HCT116 (cell line): ENCODE measurements at regions not wholly inside any gene's neighbourhood (a gene's known extent, or its start where the extent isn't known, plus 50 kb on each side); places are given as distances from the start of the nearest gene placed in this dataset.

ENCODE experiments used
- ATAC-seq: fragments of 200-7000 bp; cut with Tn5 transposase; 2 replicates; pipeline ENCODE4 v1.9.1; 2020; ENCODE audit warnings: mild to moderate bottlenecking, moderate library complexity
- BruUV-seq: library from RNA; stranded (reverse); fragments of 400-500 nt; replicated peaks from 2 replicates; lab custom pipeline; 2021; lab: Mats Ljungman, UMichigan
- CTCF ChIA-PET: fragments of 300-600 bp; sonication (Branson Sonifier 250); formaldehyde crosslinking; loops from one replicate; lab custom pipeline; 2021; ENCODE audit warnings: antibody characterized with exemption; lab: Charles Lee
- POLR2A ChIA-PET: fragments of 300-600, 350-600 bp; sonication (Branson Sonifier 250); formaldehyde crosslinking; loops from one replicate; lab custom pipeline; 2021; ENCODE audit warnings: antibody characterized with exemption; lab: Charles Lee
- RAD21 ChIA-PET, 2 experiments: fragments of 300-600 bp; sonication (Branson Sonifier 250); formaldehyde crosslinking; loops; one replicate each; lab custom pipeline; 2023; ENCODE audit warnings: low total read pairs in 2 of 2; ENCODE audit not compliant: uncharacterized antibody in 2 of 2, unreplicated experiment in 2 of 2, low non-redundant PET in 1 of 2; lab: Charles Lee
- DNase-seq: peaks from one replicate; pipeline ENCODE4 v3.0.0-alpha.2; 2010; ENCODE audit warnings: low read depth, low spot score
- H2AFZ ChIP-seq: fragments of 200-600 bp; shearing (Covaris generic), sonication (generic); 2 replicates; pipeline ENCODE4 v1.6.1; 2017; ENCODE audit warnings: low read depth, mixed run types, mixed read lengths, antibody characterized with exemption, low read length; ENCODE audit not compliant: poor library complexity, severe bottlenecking
- H3K27ac ChIP-seq: 2 replicates; pipeline ENCODE4 v1.5.1; 2012; ENCODE audit warnings: low read depth, low read length
- H3K27me3 ChIP-seq: fragments of 200-600 bp; sonication (generic); 2 replicates; pipeline ENCODE4 v1.6.1; 2016; ENCODE audit warnings: mixed run types, low read length, mixed read lengths; ENCODE audit not compliant: insufficient read depth
- H3K36me3 ChIP-seq, 2 experiments: fragments of 200-500 bp in 1 of 2; fragments of 200-600 bp in 1 of 2; sonication (Bioruptor generic) in 1 of 2; sonication (generic) in 1 of 2; 2 replicates each; pipeline versions ENCODE4 v1.5.1 to v1.6.1; 2014 to 2016; ENCODE audit warnings: low read length in 2 of 2, inconsistent platforms in 1 of 2, mixed read lengths in 1 of 2, mixed run types in 1 of 2; ENCODE audit not compliant: insufficient read depth in 2 of 2, control insufficient read depth in 1 of 2
- H3K4me1 ChIP-seq, 2 experiments: fragments of 200-600 bp in 1 of 2; sonication (generic) in 1 of 2; 2 replicates each; pipeline versions ENCODE4 v1.5.1 to v1.6.1; 2012 to 2017; ENCODE audit warnings: low read length in 2 of 2, inconsistent platforms in 1 of 2, mild to moderate bottlenecking in 1 of 2, mixed read lengths in 1 of 2, mixed run types in 1 of 2, moderate library complexity in 1 of 2; ENCODE audit not compliant: insufficient read depth in 2 of 2, control insufficient read depth in 1 of 2
- H3K4me2 ChIP-seq: fragments of 200-600 bp; sonication (generic); 2 replicates; pipeline ENCODE4 v1.6.1; 2017; ENCODE audit warnings: mixed run types, low read length, mixed read lengths
- H3K4me3 ChIP-seq, 2 experiments: fragments of 200-600 bp in 1 of 2; sonication (generic) in 1 of 2; replicated peaks in 1 of 2; 2 replicates each; pipeline ENCODE4 v1.5.1; 2011 to 2016; ENCODE audit warnings: low read length in 2 of 2, control low read depth in 1 of 2, low read depth in 1 of 2, mild to moderate bottlenecking in 1 of 2, mixed read lengths in 1 of 2, mixed run types in 1 of 2
- H3K79me2 ChIP-seq: fragments of 200-600 bp; sonication (generic); 2 replicates; pipeline ENCODE4 v1.6.1; 2017; ENCODE audit warnings: mild to moderate bottlenecking, mixed run types, low read length, moderate library complexity, mixed read lengths; ENCODE audit not compliant: insufficient read depth
- H3K9ac ChIP-seq: fragments of 200-600 bp; sonication (generic); 2 replicates; pipeline ENCODE4 v1.6.1; 2016; ENCODE audit warnings: low read length, mixed read lengths
- H3K9me2 ChIP-seq: fragments of 200-600 bp; sonication (generic), shearing (Covaris generic); 2 replicates; pipeline ENCODE4 v1.6.1; 2017; ENCODE audit warnings: mixed run types, mild to moderate bottlenecking, moderate library complexity; ENCODE audit not compliant: insufficient read depth
- H3K9me3 ChIP-seq, 2 experiments: fragments of 200-500 bp in 1 of 2; fragments of 200-600 bp in 1 of 2; sonication (Bioruptor generic) in 1 of 2; sonication (generic) in 1 of 2; 2 replicates each; pipeline ENCODE4 v1.6.1; 2014 to 2017; ENCODE audit warnings: low read length in 2 of 2, mixed read lengths in 2 of 2, inconsistent platforms in 1 of 2, low read depth in 1 of 2, mild to moderate bottlenecking in 1 of 2, mixed run types in 1 of 2, moderate library complexity in 1 of 2; ENCODE audit not compliant: control insufficient read depth in 1 of 2, insufficient read depth in 1 of 2
- H4K20me1 ChIP-seq: fragments of 200-600 bp; sonication (generic), shearing (Covaris generic); 2 replicates; pipeline ENCODE4 v1.6.1; 2017; ENCODE audit warnings: mixed run types, mild to moderate bottlenecking, moderate library complexity; ENCODE audit not compliant: insufficient read depth
- ELF1 ChIP-seq: IDR thresholded peaks from 2 replicates; pipeline ENCODE4 v1.6.1; 2012; ENCODE audit warnings: low read depth, borderline replicate concordance
- EZH2phosphoT487 ChIP-seq: fragments of 200-600 bp; IDR thresholded peaks from 2 replicates; pipeline ENCODE4 v1.6.1; 2018; ENCODE audit warnings: antibody characterized with exemption, borderline replicate concordance
- POLR2A ChIP-seq: IDR thresholded peaks from 2 replicates; pipeline ENCODE4 v1.7.0; 2011; ENCODE audit warnings: borderline replicate concordance; ENCODE audit not compliant: insufficient read depth, insufficient read length; ENCODE audit errors: extremely low read depth
- RAD21 ChIP-seq: IDR thresholded peaks from 2 replicates; pipeline ENCODE4 v1.6.1; 2012; ENCODE audit warnings: low read depth, mild to moderate bottlenecking
- SP1 ChIP-seq: IDR thresholded peaks from 2 replicates; pipeline ENCODE4 v1.6.1; 2012; ENCODE audit warnings: low read depth
- SRF ChIP-seq: IDR thresholded peaks from 2 replicates; pipeline ENCODE4 v1.6.1; 2012; ENCODE audit warnings: low read depth
- TCF7L2 ChIP-seq: IDR thresholded peaks from 2 replicates; pipeline ENCODE4 v1.7.0; 2011; ENCODE audit warnings: borderline replicate concordance, inconsistent platforms; ENCODE audit not compliant: insufficient read depth, insufficient read length; ENCODE audit errors: extremely low read depth
- YY1 ChIP-seq: IDR thresholded peaks from 2 replicates; pipeline ENCODE4 v1.6.1; 2011; ENCODE audit warnings: low read length, low read depth, moderate library complexity, mild to moderate bottlenecking; ENCODE audit not compliant: insufficient replicate concordance; ENCODE audit errors: extremely low read depth
- ZNF274 ChIP-seq: fragments of 200-500 bp; sonication (Bioruptor generic); IDR thresholded peaks from 2 replicates; pipeline ENCODE4 v1.6.1; 2014; ENCODE audit warnings: mild to moderate bottlenecking, low read depth, low read length, inconsistent platforms
- intact Hi-C: fragments of 100-400 bp; cut with micrococcal nuclease; formaldehyde crosslinking; loops from 2 replicates; pipeline ENCODE4 v1.10.0; 2022

DNA sequence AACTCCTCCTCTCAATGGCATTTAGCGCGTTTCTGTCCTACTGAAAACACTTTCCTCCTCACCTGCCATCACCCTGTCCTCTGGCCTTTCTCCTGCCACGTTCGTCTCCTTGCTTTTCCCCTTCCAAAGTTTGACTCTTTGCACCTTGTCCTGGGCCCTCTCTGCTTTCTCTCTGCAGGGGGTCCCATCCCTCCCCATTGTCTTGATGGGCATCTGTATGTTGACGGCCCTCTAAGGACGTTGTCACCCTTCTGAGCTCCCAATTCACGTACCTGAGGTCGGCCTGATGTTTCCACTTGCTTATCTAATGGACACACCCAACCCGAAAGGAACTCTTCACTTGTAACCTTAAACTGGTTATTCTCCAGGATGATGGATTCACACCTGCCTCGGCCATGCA is 170.4 kb downstream of the WSCD1 start:
- no peaks in the 10 kb centered on the region for H4K20me1 ChIP-seq
- no peak overlapping the region for H2AFZ ChIP-seq
- H3K4me2 ChIP-seq = no peak overlapping the region
- H3K4me1 ChIP-seq = no peaks in the 10 kb centered on the region
- H3K27ac ChIP-seq = no peak overlapping the region
- ChIA-PET CTCF (no interaction called here), RAD21 (no interaction called here), POLR2A (no interaction called here)
- H3K9ac ChIP-seq = no peak overlapping the region
- intact Hi-C loops = no loop called here
- no peaks in the 10 kb centered on the region for H3K36me3 ChIP-seq
- H3K9me2 ChIP-seq = no peaks in the 10 kb centered on the region
- H3K4me3 ChIP-seq = no peak overlapping the region
- no peak for DNase-seq
- H3K79me2 ChIP-seq = no peaks in the 10 kb centered on the region
- H3K27me3 ChIP-seq = peaks cover 77% of the 10 kb centered on the region
- no peak for ATAC-seq
- TF ChIP-seq RAD21 (no peak), SRF (no peak), TCF7L2 (no peak)
- TF ChIP-seq, all 23 proteins: peak for 0
- H3K9me3 ChIP-seq = no peaks in the 10 kb centered on the region
- BruUV-seq = no TSS peak

GRCh38 chr17:6240001-6240400 is 169.8 kb downstream of the WSCD1 start:
- Histone ChIP-seq H3K4me3 (no peak overlapping the region), H3K36me3 (no peaks in the 10 kb centered on the region), H3K9ac (no peak overlapping the region), H4K20me1 (no peaks in the 10 kb centered on the region), H3K27ac (no peak overlapping the region), H3K4me1 (no peaks in the 10 kb centered on the region), H2AFZ (no peak overlapping the region), H3K79me2 (no peaks in the 10 kb centered on the region), H3K4me2 (no peak overlapping the region), H3K9me3 (no peaks in the 10 kb centered on the region), H3K9me2 (no peaks in the 10 kb centered on the region), H3K27me3 (peaks cover 71% of the 10 kb centered on the region)
- DNase-seq (no peak), ATAC-seq (no peak)
- CTCF ChIA-PET = no interaction called here
- BruUV-seq = no TSS peak
- RAD21 ChIA-PET = no interaction called here
- intact Hi-C loops = no loop called here
- no peak for TF ChIP-seq TCF7L2
- no peak for TF ChIP-seq ELF1
- no peak for TF ChIP-seq POLR2A
- TF ChIP-seq ZNF274 = no peak
- no peak for TF ChIP-seq RAD21
- TF ChIP-seq YY1 = no peak
- TF ChIP-seq SP1 = no peak
- no peak for TF ChIP-seq EZH2phosphoT487
- TF ChIP-seq SRF = no peak
- POLR2A ChIA-PET = no interaction called here
